Brain microvascular endothelial cell (primary cell): ENCODE measurements at regions not wholly inside any gene's neighbourhood (a gene's known extent, or its start where the extent isn't known, plus 50 kb on each side); places are given as distances from the start of the nearest gene placed in this dataset.
"Not testable (repeated sequence)": the region's sequence is repeated elsewhere in the genome, so short reads cannot be mapped to it uniquely, and the experiment has no call there.

Experiments
- DNase-seq: peaks from one replicate; pipeline ENCODE4 v3.0.0-alpha.2; 2020
- H3K27ac ChIP-seq: fragments of 250-450 bp; sonication (Bioruptor Pico); 2 replicates; pipeline ENCODE4 v1.5.1; 2020; ENCODE audit warnings: mild to moderate bottlenecking, moderate library complexity
- H3K27me3 ChIP-seq: fragments of 250-450 bp; sonication (Bioruptor Pico); replicated peaks from 2 replicates; pipeline ENCODE4 v1.5.1; 2020; ENCODE audit warnings: mild to moderate bottlenecking
- H3K36me3 ChIP-seq: fragments of 250-450 bp; sonication (Bioruptor Pico); replicated peaks from 2 replicates; pipeline ENCODE4 v1.5.1; 2020; ENCODE audit warnings: mild to moderate bottlenecking
- H3K4me3 ChIP-seq: 2 replicates; pipeline ENCODE4 v1.5.1; 2011; ENCODE audit warnings: low read depth, mild to moderate bottlenecking, control low read depth, low read length, moderate library complexity
- CTCF ChIP-seq: IDR thresholded peaks from 2 replicates; pipeline ENCODE4 v1.5.1; 2011; ENCODE audit warnings: low read depth, mild to moderate bottlenecking, moderate library complexity, low read length, control low read depth, inconsistent platforms; ENCODE audit errors: missing control alignments
- in situ Hi-C: cut with HindIII; loops from 2 replicates; pipeline ENCODE4 v1.10.0; 2017; ENCODE audit warnings: low sequenced_read_pairs, low pct_ligation_motif_present

DNA sequence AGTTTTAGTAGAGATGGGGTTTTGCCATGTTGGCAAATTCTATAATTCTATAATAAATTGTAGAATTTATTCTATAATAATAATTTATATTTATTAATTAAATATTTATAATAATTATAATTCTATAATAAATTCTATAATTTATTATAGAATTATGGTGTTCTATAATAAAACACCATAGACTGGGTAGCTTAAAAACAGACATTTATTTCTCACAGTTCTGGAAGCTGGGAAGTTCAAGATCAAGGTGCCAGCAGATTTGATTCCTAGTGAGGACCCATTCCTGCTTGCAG is 130.9 kb upstream of the PELI1 start:
- no peak for TF ChIP-seq CTCF

DNA sequence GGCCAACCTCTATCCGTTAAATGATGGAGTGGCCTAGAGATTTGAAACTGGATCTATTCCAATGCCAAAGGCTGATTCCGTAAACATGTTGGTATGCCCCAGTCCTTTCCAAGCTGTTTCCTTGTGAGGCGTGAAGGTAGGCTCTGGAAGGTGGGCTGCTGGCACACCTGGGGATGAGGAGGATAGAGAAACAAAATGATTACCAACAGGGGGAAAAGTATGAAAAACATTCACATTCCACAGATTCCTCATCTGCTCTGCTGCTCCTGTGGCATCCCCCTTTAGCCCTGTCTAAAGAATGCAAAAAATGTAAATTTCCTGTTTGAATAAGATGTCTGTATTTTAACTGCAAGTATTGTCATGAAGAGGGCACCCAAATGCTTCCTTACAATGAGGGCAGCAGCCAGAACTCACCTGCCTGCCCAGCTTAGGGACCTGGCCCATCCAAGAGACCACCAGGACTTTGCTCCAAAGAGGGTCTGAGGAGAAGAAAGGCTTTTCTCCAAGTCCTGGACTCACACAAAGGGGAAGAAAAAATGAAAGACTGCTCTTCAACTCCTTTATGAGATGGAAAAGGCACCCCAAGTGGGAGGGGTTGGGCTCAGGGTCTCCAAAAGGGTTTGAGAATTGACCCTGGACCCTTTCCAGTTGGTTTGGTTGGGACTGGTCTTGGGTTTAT is 132.3 kb upstream of the PELI1 start:
- no peak for TF ChIP-seq CTCF
- Histone ChIP-seq H3K27me3 (no peaks in the 10 kb centered on the region), H3K4me3 (no peak overlapping the region), H3K36me3 (no peaks in the 10 kb centered on the region), H3K27ac (no peak overlapping the region)
- no peak for DNase-seq
- in situ Hi-C loops = no loop called here

More for the DNA sequence above, 130.9 kb upstream of the PELI1 start:
- Histone ChIP-seq H3K27ac (no peak overlapping the region), H3K27me3 (no peaks in the 10 kb centered on the region), H3K36me3 (no peaks in the 10 kb centered on the region), H3K4me3 (no peak overlapping the region)
- DNase-seq = no peak
- in situ Hi-C loops = no loop called here

GRCh38 chr2:64277101-64277849 is 133.1 kb upstream of the PELI1 start:
- H3K36me3 ChIP-seq = no peaks in the 10 kb centered on the region
- no peak overlapping the region for H3K27ac ChIP-seq
- H3K4me3 ChIP-seq = no peak overlapping the region
- no peaks in the 10 kb centered on the region for H3K27me3 ChIP-seq
- no peak for DNase-seq
- in situ Hi-C loops = no loop called here
- TF ChIP-seq CTCF = no peak

- H3K36me3 ChIP-seq, H3K27me3 ChIP-seq, H3K27ac ChIP-seq, DNase-seq, H3K4me3 ChIP-seq, in situ Hi-C loops: not testable (repeated sequence)
Measured at GRCh38 chr2:64280812-64281211, 136.6 kb upstream of the PELI1 start.

GRCh38 chr2:64283006-64283570 is 138.9 kb upstream of the PELI1 start:
- DNase-seq = no peak
- no peak overlapping the region for H3K27ac ChIP-seq
- no peak for TF ChIP-seq CTCF
- H3K4me3 ChIP-seq = no peak overlapping the region
- no peaks in the 10 kb centered on the region for H3K36me3 ChIP-seq
- in situ Hi-C loops = no loop called here
- no peaks in the 10 kb centered on the region for H3K27me3 ChIP-seq

DNA sequence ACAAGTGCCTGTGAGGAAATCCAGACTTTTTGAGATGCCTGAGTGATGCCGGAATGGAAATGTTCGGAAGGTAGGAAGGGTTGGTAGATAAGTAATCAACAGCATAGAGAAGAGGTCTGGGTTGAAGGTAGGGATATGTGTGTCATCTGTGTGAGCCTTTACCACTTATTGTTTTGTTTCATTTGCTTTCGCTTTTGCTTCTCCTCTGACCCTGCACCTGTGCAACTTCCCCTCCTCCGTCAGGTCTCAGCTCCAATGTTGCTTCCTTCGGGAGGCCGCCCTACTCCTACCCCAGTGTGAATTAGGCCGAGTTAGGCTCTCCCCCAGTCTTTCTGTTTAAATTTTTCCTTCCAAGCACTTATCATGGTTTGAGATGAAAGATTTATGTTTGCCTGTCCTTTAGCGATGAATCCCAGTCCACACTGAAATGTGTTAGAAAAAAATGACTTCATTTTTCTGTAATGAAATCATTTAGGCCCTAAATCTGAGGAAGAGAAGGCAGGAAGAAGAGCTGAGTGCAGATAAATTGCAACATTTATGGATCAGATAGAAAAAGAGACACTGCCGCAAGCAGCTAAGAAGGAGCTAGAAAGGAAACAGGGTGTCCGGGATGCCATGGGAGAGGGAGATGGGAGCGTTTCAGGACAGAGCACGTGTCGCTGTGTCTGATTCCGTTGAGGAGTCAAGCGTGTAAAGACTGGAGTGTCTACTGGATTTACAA is 139.6 kb upstream of the PELI1 start:
- Histone ChIP-seq H3K27me3 (no peaks in the 10 kb centered on the region), H3K36me3 (no peaks in the 10 kb centered on the region), H3K4me3 (no peak overlapping the region), H3K27ac (no peak overlapping the region)
- TF ChIP-seq CTCF = no peak
- in situ Hi-C loops = no loop called here
- no peak for DNase-seq
